ENCODE measurements at regions not wholly inside any gene's neighbourhood (a gene's known extent, or its start where the extent isn't known, plus 50 kb on each side); places are given as distances from the start of the nearest gene placed in this dataset.

- Histone ChIP-seq H3K27ac (ENCODE audit: low read depth, low read length, poor library complexity, severe bottlenecking) (no peak overlapping the region), H3K36me3 (ENCODE audit: insufficient read depth, low read length) (no peaks in the 10 kb centered on the region), H3K4me3 (ENCODE audit: low read depth, low read length, poor library complexity, severe bottlenecking) (no peak overlapping the region), H3K9ac (ENCODE audit: low read length) (no peak overlapping the region), H4K20me1 (ENCODE audit: insufficient read depth, low read length) (no peaks in the 10 kb centered on the region), H3F3A (ENCODE audit: insufficient read depth, low read length) (no peaks in the 10 kb centered on the region), H2AFZ (ENCODE audit: low read length) (no peak overlapping the region), H3K4me2 (ENCODE audit: low read length) (no peak overlapping the region), H3K9me3 (ENCODE audit: low read length) (no peaks in the 10 kb centered on the region), H3K9me2 (ENCODE audit: low read depth, low read length) (no peaks in the 10 kb centered on the region), H3K79me2 (ENCODE audit: insufficient read depth, low read length) (no peaks in the 10 kb centered on the region), H3K27me3 (ENCODE audit: insufficient read depth, low read length) (no peaks in the 10 kb centered on the region), H3K4me1 (ENCODE audit: insufficient read depth, low read length, severe bottlenecking) (no peaks in the 10 kb centered on the region)
- no peak for TF ChIP-seq EZH2 (IDR thresholded peaks at IDR 0.05; ENCODE audit: borderline replicate concordance, low read length)
- no peak for TF ChIP-seq CTCF (IDR thresholded peaks at IDR 0.05; ENCODE audit: low read length)
Measured at GRCh38 chr11:115676768-115677167, 172.6 kb upstream of the CADM1 start.

- no peaks in the 10 kb centered on the region for H4K20me1 ChIP-seq (ENCODE audit: insufficient read depth, low read length)
- H3K36me3 ChIP-seq (ENCODE audit: insufficient read depth, low read length): no peaks in the 10 kb centered on the region
- no peaks in the 10 kb centered on the region for H3K79me2 ChIP-seq (ENCODE audit: insufficient read depth, low read length)
- H3K4me3 ChIP-seq (ENCODE audit: low read depth, low read length, poor library complexity, severe bottlenecking): no peak overlapping the region
- no peak overlapping the region for H3K9ac ChIP-seq (ENCODE audit: low read length)
- no peaks in the 10 kb centered on the region for H3F3A ChIP-seq (ENCODE audit: insufficient read depth, low read length)
- TF ChIP-seq EZH2 (IDR thresholded peaks at IDR 0.05; ENCODE audit: borderline replicate concordance, low read length): no peak
- TF ChIP-seq CTCF (IDR thresholded peaks at IDR 0.05; ENCODE audit: low read length): no peak
- no peak overlapping the region for H2AFZ ChIP-seq (ENCODE audit: low read length)
- no peak overlapping the region for H3K4me2 ChIP-seq (ENCODE audit: low read length)
- H3K9me2 ChIP-seq (ENCODE audit: low read depth, low read length): no peaks in the 10 kb centered on the region
- no peaks in the 10 kb centered on the region for H3K27me3 ChIP-seq (ENCODE audit: insufficient read depth, low read length)
- no peaks in the 10 kb centered on the region for H3K4me1 ChIP-seq (ENCODE audit: insufficient read depth, low read length, severe bottlenecking)
- no peaks in the 10 kb centered on the region for H3K9me3 ChIP-seq (ENCODE audit: low read length)
- H3K27ac ChIP-seq (ENCODE audit: low read depth, low read length, poor library complexity, severe bottlenecking): no peak overlapping the region
Measured at GRCh38 chr11:115676206-115676605, 172.0 kb upstream of the CADM1 start.

- TF ChIP-seq CTCF (IDR thresholded peaks at IDR 0.05; ENCODE audit: low read length) (no peak), EZH2 (IDR thresholded peaks at IDR 0.05; ENCODE audit: borderline replicate concordance, low read length) (no peak)
- Histone ChIP-seq H3K4me1 (ENCODE audit: insufficient read depth, low read length, severe bottlenecking) (no peaks in the 10 kb centered on the region), H3K4me2 (ENCODE audit: low read length) (no peak overlapping the region), H3K9ac (ENCODE audit: low read length) (no peak overlapping the region), H3K27me3 (ENCODE audit: insufficient read depth, low read length) (no peaks in the 10 kb centered on the region), H3K79me2 (ENCODE audit: insufficient read depth, low read length) (no peaks in the 10 kb centered on the region), H3F3A (ENCODE audit: insufficient read depth, low read length) (no peaks in the 10 kb centered on the region), H3K27ac (ENCODE audit: low read depth, low read length, poor library complexity, severe bottlenecking) (no peak overlapping the region), H3K36me3 (ENCODE audit: insufficient read depth, low read length) (no peaks in the 10 kb centered on the region), H3K9me2 (ENCODE audit: low read depth, low read length) (no peaks in the 10 kb centered on the region), H4K20me1 (ENCODE audit: insufficient read depth, low read length) (no peaks in the 10 kb centered on the region), H3K9me3 (ENCODE audit: low read length) (no peaks in the 10 kb centered on the region), H2AFZ (ENCODE audit: low read length) (no peak overlapping the region), H3K4me3 (ENCODE audit: low read depth, low read length, poor library complexity, severe bottlenecking) (no peak overlapping the region)
Measured at GRCh38 chr11:115674937-115675544, 170.8 kb upstream of the CADM1 start.

Measured in OCI-LY1 (cell line).